ENCODE measurements at regions not wholly inside any gene's neighbourhood (a gene's known extent, or its start where the extent isn't known, plus 50 kb on each side); places are given as distances from the start of the nearest gene placed in this dataset.
"Not testable (repeated sequence)": the region's sequence is repeated elsewhere in the genome, so short reads cannot be mapped to it uniquely, and the experiment has no call there.

- no peak for DNase-seq (ENCODE audit: low read depth)
Measured at GRCh38 chr1:168420177-168420576, 123.6 kb downstream of the XCL2 start.

GRCh38 chr1:168419736-168420135 is 124.1 kb downstream of the XCL2 start:
- no peak for DNase-seq (ENCODE audit: low read depth)

- no peak for DNase-seq (ENCODE audit: low read depth)
Measured at GRCh38 chr1:168416220-168416619, 127.6 kb downstream of the XCL2 start.

- DNase-seq (ENCODE audit: low read depth): no peak
Measured at GRCh38 chr1:168414914-168415313, 128.9 kb downstream of the XCL2 start.

GRCh38 chr1:168410464-168410863 is 129.8 kb downstream of the TBX19 start:
- DNase-seq (ENCODE audit: low read depth): no peak

GRCh38 chr1:168408884-168409283 is 128.2 kb downstream of the TBX19 start:
- DNase-seq (ENCODE audit: low read depth): no peak

- DNase-seq (ENCODE audit: low read depth): no peak
Measured at GRCh38 chr1:168408539-168408865, 127.8 kb downstream of the TBX19 start.

GRCh38 chr1:168407832-168408538 is 127.3 kb downstream of the TBX19 start:
- no peak for DNase-seq (ENCODE audit: low read depth)

GRCh38 chr1:168405906-168406549 is 125.4 kb downstream of the TBX19 start:
- DNase-seq (ENCODE audit: low read depth): no peak

- no peak for DNase-seq (ENCODE audit: low read depth)
Measured at GRCh38 chr1:168403140-168403539, 122.5 kb downstream of the TBX19 start.

- DNase-seq (ENCODE audit: low read depth): not testable (repeated sequence)
Measured at GRCh38 chr1:168402466-168402865, 121.8 kb downstream of the TBX19 start.

GRCh38 chr1:168401341-168401740 is 120.7 kb downstream of the TBX19 start:
- DNase-seq (ENCODE audit: low read depth): no peak

GRCh38 chr1:168400139-168400538 is 119.5 kb downstream of the TBX19 start:
- DNase-seq (ENCODE audit: low read depth): no peak

- DNase-seq (ENCODE audit: low read depth): no peak
Measured at GRCh38 chr1:168397806-168398205, 117.1 kb downstream of the TBX19 start.

- no peak for DNase-seq (ENCODE audit: low read depth)
Measured at GRCh38 chr1:168396940-168397684, 116.4 kb downstream of the TBX19 start.

- DNase-seq (ENCODE audit: low read depth): no peak
Measured at GRCh38 chr1:168396508-168396907, 115.8 kb downstream of the TBX19 start.

GRCh38 chr1:168394858-168395257 is 114.2 kb downstream of the TBX19 start:
- DNase-seq (ENCODE audit: low read depth): no peak

GRCh38 chr1:168392958-168393549 is 112.4 kb downstream of the TBX19 start:
- DNase-seq (ENCODE audit: low read depth): no peak

GRCh38 chr1:168391851-168392681 is 111.4 kb downstream of the TBX19 start:
- DNase-seq (ENCODE audit: low read depth): no peak

GRCh38 chr1:168390271-168390670 is 109.6 kb downstream of the TBX19 start:
- DNase-seq (ENCODE audit: low read depth): no peak

GRCh38 chr1:168387781-168388760 is 107.4 kb downstream of the TBX19 start:
- no peak for DNase-seq (ENCODE audit: low read depth)
